ENCODE measurements at regions not wholly inside any gene's neighbourhood (a gene's known extent, or its start where the extent isn't known, plus 50 kb on each side); places are given as distances from the start of the nearest gene placed in this dataset.
A peak's percentile ranks its signal among the peaks of the same experiment; 100 is the strongest.

GRCh38 chr9:105146677-105147076 lies 97.8 kb upstream of the SLC44A1 start:
- Histone ChIP-seq H3K9me3 (no peaks in the 10 kb centered on the region), H3K27ac (no peak overlapping the region), H3K27me3 (no peaks in the 10 kb centered on the region), H3K36me3 (no peaks in the 10 kb centered on the region), H3K4me1 (peaks cover 0 to 26% (median 0%) of the 10 kb centered on the region in 9 donors), H3K4me3 (no peak overlapping the region)
- ATAC-seq (no peak), DNase-seq (no peak)
- intact Hi-C loops (cut with DNase I), result no loop called here
- WGBS, 2 donors, result 63 to 67% methylated on average over 5 of the region's 5 CpGs
- TF ChIP-seq CTCF (IDR thresholded peaks at IDR 0.05), result no peak

- peaks cover 0 to 20% (median 0%) of the 10 kb centered on the region in 9 donors for H3K4me1 ChIP-seq
- H3K27me3 ChIP-seq, result no peaks in the 10 kb centered on the region
- H3K36me3 ChIP-seq, result no peaks in the 10 kb centered on the region
- no peak overlapping the region for H3K4me3 ChIP-seq
- ATAC-seq (peak in 1 of 8 donors; percentile 24), DNase-seq (no peak)
- intact Hi-C loops (cut with DNase I), result no loop called here
- no peaks in the 10 kb centered on the region for H3K9me3 ChIP-seq
- no peak for TF ChIP-seq CTCF (IDR thresholded peaks at IDR 0.05)
- H3K27ac ChIP-seq, result no peak overlapping the region
- WGBS, 2 donors, result 89 to 90% methylated on average over 4 of the region's 4 CpGs
These were observed 97.2 kb upstream of the SLC44A1 start for GRCh38 chr9:105147110-105147871.

GRCh38 chr9:105148328-105149006 lies 96.0 kb upstream of the SLC44A1 start:
- no peak overlapping the region for H3K4me3 ChIP-seq
- H3K36me3 ChIP-seq, result no peaks in the 10 kb centered on the region
- H3K4me1 ChIP-seq, result peaks cover 0 to 10% (median 0%) of the 10 kb centered on the region in 9 donors
- WGBS, 2 donors, result 26 to 33% methylated on average over 1 of the region's 1 CpG
- H3K9me3 ChIP-seq, result no peaks in the 10 kb centered on the region
- no peaks in the 10 kb centered on the region for H3K27me3 ChIP-seq
- ATAC-seq, result no peak
- intact Hi-C loops (cut with DNase I), result no loop called here
- no peak for DNase-seq
- TF ChIP-seq CTCF (IDR thresholded peaks at IDR 0.05), result no peak
- H3K27ac ChIP-seq, result no peak overlapping the region

GRCh38 chr9:105150991-105151685 lies 93.3 kb upstream of the SLC44A1 start:
- TF ChIP-seq CTCF (IDR thresholded peaks at IDR 0.05), result no peak
- H3K9me3 ChIP-seq, result no peaks in the 10 kb centered on the region
- WGBS, 2 donors, result 55 to 59% methylated on average over 2 of the region's 2 CpGs
- no peaks in the 10 kb centered on the region for H3K36me3 ChIP-seq
- intact Hi-C loops (cut with DNase I), result loop anchor here in 7 of 10 donors (5.0 to 10.0 kb wide), 7 partner anchors 74 to 346 kb away; no protein-coding TSS in a partner anchor
- peaks cover 0 to 17% (median 0%) of the 10 kb centered on the region in 9 donors for H3K4me1 ChIP-seq
- no peaks in the 10 kb centered on the region for H3K27me3 ChIP-seq
- ATAC-seq (no peak), DNase-seq (no peak)
- H3K4me3 ChIP-seq, result no peak overlapping the region
- no peak overlapping the region for H3K27ac ChIP-seq
